ENCODE measurements at regions not wholly inside any gene's neighbourhood (a gene's known extent, or its start where the extent isn't known, plus 50 kb on each side); places are given as distances from the start of the nearest gene placed in this dataset.

DNA sequence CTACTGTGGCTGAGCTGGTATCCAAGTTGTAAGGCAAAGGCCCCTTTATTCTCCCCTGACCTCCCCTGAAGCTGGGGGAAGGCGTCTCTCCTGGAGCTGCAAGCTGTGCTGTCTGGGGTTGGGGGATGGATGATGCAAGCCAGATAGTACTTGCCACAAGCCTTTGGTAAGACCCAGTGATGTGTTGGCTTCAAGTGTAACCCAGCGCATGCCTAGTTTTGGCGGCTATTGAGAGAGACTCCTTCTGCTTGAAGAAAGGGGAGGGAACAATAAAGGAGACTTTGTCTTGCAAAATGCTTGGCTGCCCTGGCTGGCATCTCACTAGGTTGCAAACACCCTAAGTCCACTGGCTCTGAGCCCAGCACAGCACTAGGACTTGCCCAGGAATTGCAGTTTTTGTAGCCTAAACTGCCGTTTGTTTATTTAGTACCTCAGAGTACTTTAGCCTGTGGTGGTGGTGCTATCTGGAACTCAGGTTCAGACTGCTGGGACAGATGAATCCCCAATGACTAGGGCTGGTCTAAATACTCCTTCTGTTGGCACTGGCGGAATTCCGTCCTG is 108.2 kb downstream of the TNFSF13B start:
- WGBS, result 98% methylated on average over 6 of the region's 6 CpGs
- Histone ChIP-seq H3K27me3 (ENCODE audit: control insufficient read depth in 2 of 2, insufficient read depth in 1 of 2, low read length in 1 of 2) (no peaks in the 10 kb centered on the region), H3K9me3 (ENCODE audit: control insufficient read depth in 2 of 2, insufficient read depth in 1 of 2, low read length in 1 of 2) (peaks cover 0 to 6% of the 10 kb centered on the region in 2 donors), H3K36me3 (ENCODE audit: control insufficient read depth in 2 of 2, insufficient read depth in 2 of 2, low read length in 1 of 2) (no peaks in the 10 kb centered on the region), H3K27ac (ENCODE audit: low read depth in 1 of 2, low read length in 1 of 2) (no peak overlapping the region), H3K4me1 (ENCODE audit: control insufficient read depth in 2 of 2, insufficient read depth in 2 of 2, low read length in 2 of 2) (no peaks in the 10 kb centered on the region), H3K4me3 (ENCODE audit: low read length in 2 of 2) (no peak overlapping the region)
- DNase-seq (ENCODE audit: low read depth in 6 of 9, low spot score in 9 of 9), result no peak

DNA sequence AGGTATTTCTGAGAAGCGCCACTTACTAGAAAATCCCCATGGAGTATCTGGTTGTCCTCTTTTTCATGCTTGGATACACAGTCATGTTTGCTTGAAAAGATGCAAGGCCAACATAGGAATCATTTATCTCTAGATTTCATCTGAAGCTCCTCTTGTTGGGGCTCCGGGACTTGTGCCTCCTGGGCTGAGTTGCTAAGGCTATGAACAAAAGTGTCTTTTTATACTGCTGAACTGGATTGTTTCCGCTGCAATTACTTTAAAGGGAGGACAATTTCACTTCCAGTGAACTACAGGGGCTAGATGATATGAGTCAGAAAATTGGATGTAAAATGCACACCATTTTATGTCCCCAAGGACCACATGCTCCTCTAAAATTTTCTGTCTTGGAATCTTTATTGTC is 114.1 kb downstream of the TNFSF13B start:
- 95% methylated on average over 3 of the region's 3 CpGs for WGBS
- Histone ChIP-seq H3K27me3 (ENCODE audit: control insufficient read depth in 2 of 2, insufficient read depth in 1 of 2, low read length in 1 of 2) (no peaks in the 10 kb centered on the region), H3K4me3 (ENCODE audit: low read length in 2 of 2) (no peak overlapping the region), H3K4me1 (ENCODE audit: control insufficient read depth in 2 of 2, insufficient read depth in 2 of 2, low read length in 2 of 2) (no peaks in the 10 kb centered on the region), H3K27ac (ENCODE audit: low read depth in 1 of 2, low read length in 1 of 2) (no peak overlapping the region), H3K36me3 (ENCODE audit: control insufficient read depth in 2 of 2, insufficient read depth in 2 of 2, low read length in 1 of 2) (no peaks in the 10 kb centered on the region), H3K9me3 (ENCODE audit: control insufficient read depth in 2 of 2, insufficient read depth in 1 of 2, low read length in 1 of 2) (no peaks in the 10 kb centered on the region)
- DNase-seq (ENCODE audit: low read depth in 6 of 9, low spot score in 9 of 9), result no peak

DNA sequence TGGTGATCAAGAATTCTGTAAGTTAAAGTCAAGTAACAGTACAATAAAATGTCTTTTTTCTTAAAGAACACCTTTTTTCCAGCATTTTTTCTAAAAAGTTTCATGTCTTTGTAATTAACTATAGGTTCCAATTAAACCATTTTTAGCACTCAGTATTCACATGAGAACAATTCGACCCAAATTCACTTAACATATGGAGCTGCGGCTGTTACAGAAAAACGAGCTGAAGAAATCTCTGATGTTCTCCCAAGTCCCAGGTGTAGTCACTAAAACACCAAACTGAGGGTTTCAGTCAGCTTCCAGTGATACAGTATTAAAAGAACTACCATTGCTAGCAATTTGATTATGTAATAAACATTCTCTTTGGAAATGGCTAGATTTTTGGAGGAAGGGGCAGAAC is 117.6 kb downstream of the TNFSF13B start:
- H3K36me3 ChIP-seq (ENCODE audit: control insufficient read depth in 2 of 2, insufficient read depth in 2 of 2, low read length in 1 of 2), result no peaks in the 10 kb centered on the region
- WGBS, result 96% methylated on average over 3 of the region's 3 CpGs
- DNase-seq (ENCODE audit: low read depth in 6 of 9, low spot score in 9 of 9), result no peak
- no peak overlapping the region for H3K27ac ChIP-seq (ENCODE audit: low read depth in 1 of 2, low read length in 1 of 2)
- no peaks in the 10 kb centered on the region for H3K4me1 ChIP-seq (ENCODE audit: control insufficient read depth in 2 of 2, insufficient read depth in 2 of 2, low read length in 2 of 2)
- H3K9me3 ChIP-seq (ENCODE audit: control insufficient read depth in 2 of 2, insufficient read depth in 1 of 2, low read length in 1 of 2), result no peaks in the 10 kb centered on the region
- H3K27me3 ChIP-seq (ENCODE audit: control insufficient read depth in 2 of 2, insufficient read depth in 1 of 2, low read length in 1 of 2), result no peaks in the 10 kb centered on the region
- H3K4me3 ChIP-seq (ENCODE audit: low read length in 2 of 2), result no peak overlapping the region

DNA sequence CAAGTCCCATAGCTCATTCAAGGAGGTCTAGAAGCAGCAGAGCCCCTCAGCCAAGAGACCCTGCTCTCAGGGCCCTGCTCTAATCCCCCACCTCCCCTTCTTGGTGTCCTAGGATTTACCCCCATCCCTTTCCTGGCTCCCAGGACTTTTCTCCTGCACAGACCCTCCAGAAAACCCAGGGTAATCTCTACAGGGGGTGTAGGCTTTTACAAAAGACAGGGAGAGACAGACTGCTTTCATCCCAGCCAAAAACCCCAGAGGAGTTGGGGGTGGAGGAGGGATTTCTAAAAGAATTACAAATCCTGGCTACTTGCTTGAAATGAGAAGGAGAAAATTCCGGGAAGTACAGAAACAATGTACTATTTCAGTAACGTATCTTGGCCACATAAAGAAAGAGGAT is 133.3 kb downstream of the TNFSF13B start:
- no peaks in the 10 kb centered on the region for H3K27me3 ChIP-seq (ENCODE audit: control insufficient read depth in 2 of 2, insufficient read depth in 1 of 2, low read length in 1 of 2)

DNA sequence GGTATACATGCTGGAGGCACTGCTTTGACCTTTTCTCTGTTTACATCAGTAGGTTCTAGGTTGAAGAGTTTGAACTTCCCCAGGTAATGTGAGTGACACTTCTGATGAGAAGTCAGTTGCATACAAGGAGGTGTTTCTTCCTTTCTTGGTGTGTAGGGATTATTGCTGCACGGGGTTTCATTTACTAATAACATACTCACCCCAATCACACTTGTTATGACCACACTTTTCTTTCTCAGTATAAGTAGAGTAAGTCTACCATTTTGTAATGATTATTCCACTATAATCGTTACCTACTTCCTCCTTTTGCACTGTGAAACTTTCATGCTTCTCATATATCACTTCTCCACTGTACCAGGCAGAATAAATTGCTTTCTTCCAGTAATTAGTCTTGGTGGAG is 138.0 kb downstream of the TNFSF13B start:
- Histone ChIP-seq H3K9me3 (ENCODE audit: control insufficient read depth in 2 of 2, insufficient read depth in 1 of 2, low read length in 1 of 2) (no peaks in the 10 kb centered on the region), H3K4me1 (ENCODE audit: control insufficient read depth in 2 of 2, insufficient read depth in 2 of 2, low read length in 2 of 2) (no peaks in the 10 kb centered on the region), H3K4me3 (ENCODE audit: low read length in 2 of 2) (no peak overlapping the region), H3K27ac (ENCODE audit: low read depth in 1 of 2, low read length in 1 of 2) (no peak overlapping the region), H3K36me3 (ENCODE audit: control insufficient read depth in 2 of 2, insufficient read depth in 2 of 2, low read length in 1 of 2) (no peaks in the 10 kb centered on the region), H3K27me3 (ENCODE audit: control insufficient read depth in 2 of 2, insufficient read depth in 1 of 2, low read length in 1 of 2) (no peaks in the 10 kb centered on the region)
- 57% methylated on average over 2 of the region's 2 CpGs for WGBS
- no peak for DNase-seq (ENCODE audit: low read depth in 6 of 9, low spot score in 9 of 9)

More for the DNA sequence above, 133.3 kb downstream of the TNFSF13B start:
- no peaks in the 10 kb centered on the region for H3K4me1 ChIP-seq (ENCODE audit: control insufficient read depth in 2 of 2, insufficient read depth in 2 of 2, low read length in 2 of 2)
- 93% methylated on average over 2 of the region's 2 CpGs for WGBS
- no peaks in the 10 kb centered on the region for H3K9me3 ChIP-seq (ENCODE audit: control insufficient read depth in 2 of 2, insufficient read depth in 1 of 2, low read length in 1 of 2)
- DNase-seq (ENCODE audit: low read depth in 6 of 9, low spot score in 9 of 9), result no peak
- no peaks in the 10 kb centered on the region for H3K36me3 ChIP-seq (ENCODE audit: control insufficient read depth in 2 of 2, insufficient read depth in 2 of 2, low read length in 1 of 2)
- H3K4me3 ChIP-seq (ENCODE audit: low read length in 2 of 2), result no peak overlapping the region
- H3K27ac ChIP-seq (ENCODE audit: low read depth in 1 of 2, low read length in 1 of 2), result no peak overlapping the region

DNA sequence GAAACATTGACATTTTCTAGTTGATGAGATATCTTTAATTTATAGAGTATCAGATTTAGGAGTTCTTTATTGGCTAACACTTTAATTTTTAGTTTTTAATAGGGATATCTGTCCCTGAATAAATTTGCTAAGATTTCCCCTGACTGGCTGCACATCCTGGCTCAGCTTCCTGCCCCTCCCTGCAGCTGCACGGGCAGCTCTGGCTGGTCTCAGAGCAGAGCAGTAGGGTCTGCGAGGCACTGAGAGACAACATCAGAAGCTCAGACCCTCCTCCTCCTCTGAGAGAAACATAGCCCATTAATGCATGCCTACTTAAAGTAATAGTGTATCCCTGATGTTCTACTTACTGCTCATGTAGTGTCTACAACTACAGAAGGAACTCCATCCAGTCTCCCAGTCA is 139.2 kb downstream of the TNFSF13B start:
- Histone ChIP-seq H3K9me3 (ENCODE audit: control insufficient read depth in 2 of 2, insufficient read depth in 1 of 2, low read length in 1 of 2) (no peaks in the 10 kb centered on the region), H3K27ac (ENCODE audit: low read depth in 1 of 2, low read length in 1 of 2) (no peak overlapping the region), H3K36me3 (ENCODE audit: control insufficient read depth in 2 of 2, insufficient read depth in 2 of 2, low read length in 1 of 2) (no peaks in the 10 kb centered on the region), H3K4me1 (ENCODE audit: control insufficient read depth in 2 of 2, insufficient read depth in 2 of 2, low read length in 2 of 2) (no peaks in the 10 kb centered on the region), H3K4me3 (ENCODE audit: low read length in 2 of 2) (no peak overlapping the region), H3K27me3 (ENCODE audit: control insufficient read depth in 2 of 2, insufficient read depth in 1 of 2, low read length in 1 of 2) (no peaks in the 10 kb centered on the region)
- WGBS, result 3% methylated on average over 2 of the region's 2 CpGs
- peak in 2 of 9 donors; percentile 21 to 31 for DNase-seq (ENCODE audit: low read depth in 6 of 9, low spot score in 9 of 9)

DNA sequence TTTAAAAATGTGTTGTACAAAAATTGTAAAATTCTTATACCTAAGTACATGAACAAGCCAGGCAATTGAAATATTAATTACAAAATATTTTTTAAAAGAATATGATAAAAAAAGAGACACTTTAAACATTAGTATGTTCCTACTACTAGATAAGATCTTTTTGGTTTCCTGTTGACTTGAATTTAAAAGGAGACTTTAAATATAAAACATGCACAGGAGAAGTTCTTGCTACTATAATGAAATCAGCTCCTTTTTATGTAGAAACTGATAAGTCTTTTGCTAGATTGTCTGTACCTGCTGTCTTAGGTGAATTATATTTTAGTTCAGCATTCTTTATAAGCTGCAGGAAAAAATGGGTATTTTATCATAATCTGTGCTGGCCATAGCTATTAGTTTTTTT is 140.2 kb downstream of the TNFSF13B start:
- H3K4me1 ChIP-seq (ENCODE audit: control insufficient read depth in 2 of 2, insufficient read depth in 2 of 2, low read length in 2 of 2), result no peaks in the 10 kb centered on the region
- DNase-seq (ENCODE audit: low read depth in 6 of 9, low spot score in 9 of 9), result peak in 1 of 9 donors; percentile 29
- no peak overlapping the region for H3K4me3 ChIP-seq (ENCODE audit: low read length in 2 of 2)
- H3K9me3 ChIP-seq (ENCODE audit: control insufficient read depth in 2 of 2, insufficient read depth in 1 of 2, low read length in 1 of 2), result no peaks in the 10 kb centered on the region
- no peaks in the 10 kb centered on the region for H3K27me3 ChIP-seq (ENCODE audit: control insufficient read depth in 2 of 2, insufficient read depth in 1 of 2, low read length in 1 of 2)
- no peak overlapping the region for H3K27ac ChIP-seq (ENCODE audit: low read depth in 1 of 2, low read length in 1 of 2)
- H3K36me3 ChIP-seq (ENCODE audit: control insufficient read depth in 2 of 2, insufficient read depth in 2 of 2, low read length in 1 of 2), result no peaks in the 10 kb centered on the region

DNA sequence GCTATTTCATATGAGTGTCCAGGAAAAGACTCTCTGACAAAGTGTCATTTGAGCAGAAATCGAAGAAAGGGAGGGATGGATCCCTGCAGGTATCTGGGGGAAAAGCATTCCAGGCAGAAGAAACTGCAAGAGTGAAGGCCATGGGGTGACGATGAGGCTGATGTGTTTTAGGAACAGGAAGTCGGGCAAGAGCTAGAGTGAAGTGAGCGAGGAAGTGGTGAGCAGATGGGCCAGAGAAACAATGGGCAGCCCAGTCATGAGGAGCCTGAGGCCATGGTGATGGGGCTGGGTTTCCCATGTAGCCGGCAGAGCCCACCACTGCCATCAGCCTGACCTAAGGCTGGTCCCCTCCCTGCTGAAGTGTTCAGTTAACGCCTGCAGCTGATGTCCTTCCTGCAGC is 150.2 kb downstream of the TNFSF13B start:
- no peaks in the 10 kb centered on the region for H3K4me1 ChIP-seq (ENCODE audit: control insufficient read depth in 2 of 2, insufficient read depth in 2 of 2, low read length in 2 of 2)
- H3K4me3 ChIP-seq (ENCODE audit: low read length in 2 of 2), result no peak overlapping the region
- no peaks in the 10 kb centered on the region for H3K9me3 ChIP-seq (ENCODE audit: control insufficient read depth in 2 of 2, insufficient read depth in 1 of 2, low read length in 1 of 2)
- DNase-seq (ENCODE audit: low read depth in 6 of 9, low spot score in 9 of 9), result no peak
- 72% methylated on average over 6 of the region's 6 CpGs for WGBS
- no peaks in the 10 kb centered on the region for H3K27me3 ChIP-seq (ENCODE audit: control insufficient read depth in 2 of 2, insufficient read depth in 1 of 2, low read length in 1 of 2)
- H3K36me3 ChIP-seq (ENCODE audit: control insufficient read depth in 2 of 2, insufficient read depth in 2 of 2, low read length in 1 of 2), result no peaks in the 10 kb centered on the region
- H3K27ac ChIP-seq (ENCODE audit: low read depth in 1 of 2, low read length in 1 of 2), result no peak overlapping the region

DNA sequence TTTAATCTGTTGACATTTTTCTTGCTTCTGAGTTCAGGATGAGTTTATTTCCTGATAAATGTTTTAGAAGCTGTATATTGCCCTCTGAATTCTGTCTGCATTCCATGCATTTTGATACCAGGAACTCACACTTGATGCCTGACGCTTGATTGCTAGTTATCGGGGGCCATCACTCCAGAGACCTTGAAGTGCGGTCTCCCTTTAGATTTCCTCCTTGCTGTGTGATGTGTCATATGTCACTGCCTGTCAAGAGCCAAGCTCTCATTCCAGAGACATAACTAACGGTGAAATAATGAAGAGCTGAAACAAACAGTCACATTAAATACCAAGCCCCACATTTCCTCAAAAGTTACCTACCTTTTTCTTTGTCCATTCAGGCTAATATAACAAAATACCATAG is 155.5 kb downstream of the TNFSF13B start:
- Histone ChIP-seq H3K9me3 (ENCODE audit: control insufficient read depth in 2 of 2, insufficient read depth in 1 of 2, low read length in 1 of 2) (no peaks in the 10 kb centered on the region), H3K4me3 (ENCODE audit: low read length in 2 of 2) (no peak overlapping the region), H3K4me1 (ENCODE audit: control insufficient read depth in 2 of 2, insufficient read depth in 2 of 2, low read length in 2 of 2) (no peaks in the 10 kb centered on the region), H3K36me3 (ENCODE audit: control insufficient read depth in 2 of 2, insufficient read depth in 2 of 2, low read length in 1 of 2) (no peaks in the 10 kb centered on the region), H3K27me3 (ENCODE audit: control insufficient read depth in 2 of 2, insufficient read depth in 1 of 2, low read length in 1 of 2) (no peaks in the 10 kb centered on the region), H3K27ac (ENCODE audit: low read depth in 1 of 2, low read length in 1 of 2) (no peak overlapping the region)
- DNase-seq (ENCODE audit: low read depth in 6 of 9, low spot score in 9 of 9), result no peak
- 94% methylated on average over 4 of the region's 4 CpGs for WGBS

DNA sequence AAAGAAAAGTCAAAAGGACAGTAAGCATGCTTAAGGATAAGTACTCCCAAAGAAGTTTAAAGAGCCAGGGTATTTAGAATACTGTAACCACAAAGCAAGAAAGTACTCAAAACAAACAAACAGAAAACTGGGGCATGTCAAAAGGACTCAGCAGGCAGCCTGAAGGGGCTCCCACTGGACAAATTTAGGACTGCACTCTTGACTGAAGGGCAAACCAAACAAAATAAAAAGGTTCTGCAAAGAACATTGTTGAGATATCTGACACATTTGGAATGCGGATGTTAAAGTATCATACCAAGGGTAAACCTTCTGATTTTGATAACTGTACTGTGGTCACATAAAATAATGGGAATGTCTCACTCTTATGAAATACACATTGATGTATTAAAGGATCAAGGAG is 157.4 kb downstream of the TNFSF13B start:
- H3K4me1 ChIP-seq (ENCODE audit: control insufficient read depth in 2 of 2, insufficient read depth in 2 of 2, low read length in 2 of 2), result no peaks in the 10 kb centered on the region
- WGBS, result 97% methylated on average over 1 of the region's 1 CpG
- no peak for DNase-seq (ENCODE audit: low read depth in 6 of 9, low spot score in 9 of 9)
- no peaks in the 10 kb centered on the region for H3K27me3 ChIP-seq (ENCODE audit: control insufficient read depth in 2 of 2, insufficient read depth in 1 of 2, low read length in 1 of 2)
- H3K27ac ChIP-seq (ENCODE audit: low read depth in 1 of 2, low read length in 1 of 2), result no peak overlapping the region
- no peaks in the 10 kb centered on the region for H3K9me3 ChIP-seq (ENCODE audit: control insufficient read depth in 2 of 2, insufficient read depth in 1 of 2, low read length in 1 of 2)
- no peak overlapping the region for H3K4me3 ChIP-seq (ENCODE audit: low read length in 2 of 2)
- H3K36me3 ChIP-seq (ENCODE audit: control insufficient read depth in 2 of 2, insufficient read depth in 2 of 2, low read length in 1 of 2), result no peaks in the 10 kb centered on the region
